K562 (cell line): ENCODE measurements at regions not wholly inside any gene's neighbourhood (a gene's known extent, or its start where the extent isn't known, plus 50 kb on each side); places are given as distances from the start of the nearest gene placed in this dataset.
A peak's percentile ranks its signal among the peaks of the same experiment; 100 is the strongest.

ENCODE experiments used
- CBFB ChIP-seq: sonication (generic); formaldehyde crosslinking; IDR thresholded peaks from 2 replicates; pipeline ENCODE4 v1.4.0; 2020; ENCODE audit warnings: mild to moderate bottlenecking, missing genetic modification reagents
- HIVEP1 ChIP-seq: fragments of 250-450 bp; sonication (Bioruptor Pico); IDR thresholded peaks from 2 replicates; pipeline ENCODE4 v1.4.0; 2020; ENCODE audit warnings: mild to moderate bottlenecking
- KAT2B ChIP-seq: IDR thresholded peaks from one replicate; pipeline ENCODE4 v1.6.1; 2012; ENCODE audit warnings: low read depth, mild to moderate bottlenecking, control low read depth, inconsistent platforms, low read length, moderate library complexity
- KLF6 ChIP-seq: fragments of 250-450 bp; sonication (Bioruptor Pico); IDR thresholded peaks from 2 replicates; pipeline ENCODE4 v1.4.0; 2020; ENCODE audit warnings: mild to moderate bottlenecking, moderate library complexity, borderline replicate concordance
- NCOR1 ChIP-seq: fragments of 450-650 bp; IDR thresholded peaks from 2 replicates; pipeline ENCODE4 v1.6.1; 2016; ENCODE audit warnings: mild to moderate bottlenecking, moderate library complexity
- NFATC3 ChIP-seq: fragments of 450-650 bp; IDR thresholded peaks from 2 replicates; pipeline ENCODE4 v1.6.1; 2017; ENCODE audit warnings: mild to moderate bottlenecking
- RBM39 ChIP-seq: fragments of 200-400 bp; formaldehyde crosslinking; optimal IDR thresholded peaks from 2 replicates; pipeline ENCODE3; 2018; ENCODE audit warnings: low read depth, low read length
- SLC30A9 ChIP-seq: fragments of 250-450 bp; sonication (Bioruptor Pico); IDR thresholded peaks from 2 replicates; pipeline ENCODE4 v1.8.0; 2022; ENCODE audit warnings: mild to moderate bottlenecking, moderate library complexity
- TBP ChIP-seq: optimal IDR thresholded peaks from 2 replicates; pipeline ENCODE3; 2011; ENCODE audit warnings: low read depth, low read length, improper control_type of control experiment
- TCF7 ChIP-seq: sonication (generic); IDR thresholded peaks from 2 replicates; pipeline ENCODE4 v1.6.1; 2016; ENCODE audit warnings: antibody characterized with exemption, borderline replicate concordance
- TOE1 ChIP-seq, 2 experiments: fragments of 450-650 bp in 1 of 2; sonication (generic) in 1 of 2; formaldehyde crosslinking in 1 of 2; IDR thresholded peaks; 2 replicates each; pipeline versions ENCODE4 v1.7.1 to v1.8.0; 2016 to 2022; ENCODE audit warnings: borderline replicate concordance in 2 of 2, mild to moderate bottlenecking in 2 of 2, antibody characterized with exemption in 1 of 2, inconsistent platforms in 1 of 2, low read depth in 1 of 2, missing genetic modification reagents in 1 of 2, moderate library complexity in 1 of 2
- XRCC5 ChIP-seq: fragments of 200-400 bp; formaldehyde crosslinking; IDR thresholded peaks from 2 replicates; pipeline ENCODE4 v1.6.1; 2017; ENCODE audit warnings: low read depth, mild to moderate bottlenecking, low read length
- ZBTB17 ChIP-seq: fragments of 450-650 bp; formaldehyde crosslinking; IDR thresholded peaks from 2 replicates; pipeline ENCODE4 v1.4.0; 2020; ENCODE audit warnings: mild to moderate bottlenecking
- ZFP1 ChIP-seq: fragments of 450-650 bp; formaldehyde crosslinking; IDR thresholded peaks from 2 replicates; pipeline ENCODE4 v1.4.0; 2020; ENCODE audit warnings: mild to moderate bottlenecking, mixed read lengths
- ZFX ChIP-seq: sonication (generic); formaldehyde crosslinking; IDR thresholded peaks from 2 replicates; pipeline ENCODE4 v1.8.0; 2022; ENCODE audit warnings: mild to moderate bottlenecking, missing genetic modification reagents, moderate library complexity
- ZNF584 ChIP-seq: fragments of 200-800 bp; sonication (Bioruptor generic); IDR thresholded peaks from 2 replicates; pipeline ENCODE4 v1.6.1; 2016; ENCODE audit warnings: low read depth, mild to moderate bottlenecking, missing genetic modification characterization, missing compliant biosample characterization
- TF ChIP-seq, protein P1 (sequence below), 2 experiments: fragments of 450-650 bp; IDR thresholded peaks; 2 replicates each; pipeline ENCODE4 v1.6.1; 2016
- TF ChIP-seq, protein P2 (sequence below): sonication (generic); formaldehyde crosslinking; IDR thresholded peaks from 2 replicates; pipeline ENCODE4 v1.8.0; 2022; ENCODE audit warnings: missing genetic modification reagents, mild to moderate bottlenecking, moderate library complexity, borderline replicate concordance
- TF ChIP-seq, protein P3 (sequence below): IDR thresholded peaks from 2 replicates; pipeline ENCODE4 v1.6.1; 2016; ENCODE audit warnings: missing genetic modification characterization, missing compliant biosample characterization
- TF ChIP-seq, protein P4 (sequence below): fragments of 450-650 bp; formaldehyde crosslinking; IDR thresholded peaks from 2 replicates; pipeline ENCODE4 v1.4.0; 2022; ENCODE audit warnings: mild to moderate bottlenecking, moderate library complexity
- TF ChIP-seq, protein P5 (sequence below): fragments of 450-650 bp; IDR thresholded peaks from 2 replicates; pipeline ENCODE4 v1.6.1; 2016; ENCODE audit warnings: borderline replicate concordance

DNA sequence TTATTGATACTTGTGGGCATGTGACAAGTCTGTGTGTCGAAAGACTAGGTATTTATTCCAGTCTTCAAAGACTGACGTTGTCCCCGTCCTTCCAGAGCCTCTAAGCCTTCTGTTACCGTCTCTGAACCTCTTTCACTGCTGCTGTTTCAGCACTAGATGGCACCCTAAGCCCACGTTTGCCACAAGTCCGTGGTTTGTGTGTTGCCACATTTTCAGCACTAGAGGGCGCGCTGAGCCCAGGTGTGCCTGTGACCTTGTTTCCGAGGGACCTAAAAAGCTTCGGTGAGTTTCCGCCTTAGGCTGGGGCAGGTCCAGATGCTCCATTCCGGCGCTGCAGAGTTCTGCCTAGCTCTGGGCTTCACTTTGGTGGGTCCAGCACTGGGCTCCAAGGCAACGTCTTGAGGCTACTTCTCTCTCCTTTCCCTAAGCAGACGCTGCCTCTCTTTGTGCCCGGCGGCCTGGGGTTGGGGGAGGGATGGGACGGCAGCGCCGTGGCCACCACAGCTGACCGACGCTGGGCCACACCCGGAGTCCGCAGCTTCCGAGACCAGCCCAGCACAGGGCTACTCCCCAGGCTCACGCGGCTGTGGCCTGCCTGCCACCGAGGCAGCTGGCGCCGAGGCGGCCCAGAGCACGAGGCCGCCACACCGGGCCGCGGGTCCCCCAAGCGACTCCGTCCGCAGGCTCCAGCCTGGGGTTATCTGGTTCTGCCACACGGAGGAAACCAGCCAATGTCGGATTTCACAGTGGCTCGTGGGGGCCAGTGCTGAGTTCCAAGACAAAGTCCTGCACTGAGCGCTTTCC is 520.2 kb downstream of the REEP3 start (continued):
- TF ChIP-seq, protein P1, sequence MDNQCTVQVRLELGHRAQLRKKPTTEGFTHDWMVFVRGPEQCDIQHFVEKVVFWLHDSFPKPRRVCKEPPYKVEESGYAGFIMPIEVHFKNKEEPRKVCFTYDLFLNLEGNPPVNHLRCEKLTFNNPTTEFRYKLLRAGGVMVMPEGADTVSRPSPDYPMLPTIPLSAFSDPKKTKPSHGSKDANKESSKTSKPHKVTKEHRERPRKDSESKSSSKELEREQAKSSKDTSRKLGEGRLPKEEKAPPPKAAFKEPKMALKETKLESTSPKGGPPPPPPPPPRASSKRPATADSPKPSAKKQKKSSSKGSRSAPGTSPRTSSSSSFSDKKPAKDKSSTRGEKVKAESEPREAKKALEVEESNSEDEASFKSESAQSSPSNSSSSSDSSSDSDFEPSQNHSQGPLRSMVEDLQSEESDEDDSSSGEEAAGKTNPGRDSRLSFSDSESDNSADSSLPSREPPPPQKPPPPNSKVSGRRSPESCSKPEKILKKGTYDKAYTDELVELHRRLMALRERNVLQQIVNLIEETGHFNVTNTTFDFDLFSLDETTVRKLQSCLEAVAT (IDR thresholded peaks at IDR 0.05): peak; percentile 52 to 91; a peak in 2 of 4 replicates
- TF ChIP-seq, protein P2, sequence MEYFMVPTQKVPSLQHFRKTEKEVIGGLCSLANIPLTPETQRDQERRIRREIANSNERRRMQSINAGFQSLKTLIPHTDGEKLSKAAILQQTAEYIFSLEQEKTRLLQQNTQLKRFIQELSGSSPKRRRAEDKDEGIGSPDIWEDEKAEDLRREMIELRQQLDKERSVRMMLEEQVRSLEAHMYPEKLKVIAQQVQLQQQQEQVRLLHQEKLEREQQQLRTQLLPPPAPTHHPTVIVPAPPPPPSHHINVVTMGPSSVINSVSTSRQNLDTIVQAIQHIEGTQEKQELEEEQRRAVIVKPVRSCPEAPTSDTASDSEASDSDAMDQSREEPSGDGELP (CRISPR knock-in tag): peak; percentile 66; the same call in 1 of the 2 replicates
- TF ChIP-seq HIVEP1: no peak
- TF ChIP-seq XRCC5: peak; percentile 92
- TF ChIP-seq KLF6 (CRISPR knock-in tag): no peak
- no peak for TF ChIP-seq ZFP1 (CRISPR knock-in tag)
- TF ChIP-seq, protein P3, sequence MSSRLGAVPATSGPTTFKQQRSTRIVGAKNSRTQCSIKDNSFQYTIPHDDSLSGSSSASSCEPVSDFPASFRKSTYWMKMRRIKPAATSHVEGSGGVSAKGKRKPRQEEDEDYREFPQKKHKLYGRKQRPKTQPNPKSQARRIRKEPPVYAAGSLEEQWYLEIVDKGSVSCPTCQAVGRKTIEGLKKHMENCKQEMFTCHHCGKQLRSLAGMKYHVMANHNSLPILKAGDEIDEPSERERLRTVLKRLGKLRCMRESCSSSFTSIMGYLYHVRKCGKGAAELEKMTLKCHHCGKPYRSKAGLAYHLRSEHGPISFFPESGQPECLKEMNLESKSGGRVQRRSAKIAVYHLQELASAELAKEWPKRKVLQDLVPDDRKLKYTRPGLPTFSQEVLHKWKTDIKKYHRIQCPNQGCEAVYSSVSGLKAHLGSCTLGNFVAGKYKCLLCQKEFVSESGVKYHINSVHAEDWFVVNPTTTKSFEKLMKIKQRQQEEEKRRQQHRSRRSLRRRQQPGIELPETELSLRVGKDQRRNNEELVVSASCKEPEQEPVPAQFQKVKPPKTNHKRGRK (tag): no peak
- TF ChIP-seq KAT2B: no peak
- TF ChIP-seq, protein P4, sequence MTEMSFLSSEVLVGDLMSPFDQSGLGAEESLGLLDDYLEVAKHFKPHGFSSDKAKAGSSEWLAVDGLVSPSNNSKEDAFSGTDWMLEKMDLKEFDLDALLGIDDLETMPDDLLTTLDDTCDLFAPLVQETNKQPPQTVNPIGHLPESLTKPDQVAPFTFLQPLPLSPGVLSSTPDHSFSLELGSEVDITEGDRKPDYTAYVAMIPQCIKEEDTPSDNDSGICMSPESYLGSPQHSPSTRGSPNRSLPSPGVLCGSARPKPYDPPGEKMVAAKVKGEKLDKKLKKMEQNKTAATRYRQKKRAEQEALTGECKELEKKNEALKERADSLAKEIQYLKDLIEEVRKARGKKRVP (CRISPR knock-in tag): 0 out of 2 replicates have a peak, but pooled peaks have one; percentile 17
- TF ChIP-seq TOE1 (IDR thresholded peaks at IDR 0.05; ENCODE audit: borderline replicate concordance): 0 out of 2 replicates have a peak, but pooled peaks have one; percentile 24
- no peak for TF ChIP-seq TOE1 (CRISPR knock-in tag; IDR thresholded peaks at IDR 0.05; ENCODE audit: borderline replicate concordance, low read depth)
- TF ChIP-seq ZNF584 (CRISPR knock-in tag): no peak
- peak; percentile 83 for TF ChIP-seq CBFB
- TF ChIP-seq NCOR1: 0 out of 2 replicates have a peak, but pooled peaks have one; percentile 13
- TF ChIP-seq NFATC3: no peak
- TF ChIP-seq ZFX (CRISPR knock-in tag): no peak
- no peak for TF ChIP-seq SLC30A9 (CRISPR knock-in tag)
- no peak for TF ChIP-seq ZBTB17 (CRISPR knock-in tag)
- TF ChIP-seq TBP: peak; percentile 32
- TF ChIP-seq, protein P5, sequence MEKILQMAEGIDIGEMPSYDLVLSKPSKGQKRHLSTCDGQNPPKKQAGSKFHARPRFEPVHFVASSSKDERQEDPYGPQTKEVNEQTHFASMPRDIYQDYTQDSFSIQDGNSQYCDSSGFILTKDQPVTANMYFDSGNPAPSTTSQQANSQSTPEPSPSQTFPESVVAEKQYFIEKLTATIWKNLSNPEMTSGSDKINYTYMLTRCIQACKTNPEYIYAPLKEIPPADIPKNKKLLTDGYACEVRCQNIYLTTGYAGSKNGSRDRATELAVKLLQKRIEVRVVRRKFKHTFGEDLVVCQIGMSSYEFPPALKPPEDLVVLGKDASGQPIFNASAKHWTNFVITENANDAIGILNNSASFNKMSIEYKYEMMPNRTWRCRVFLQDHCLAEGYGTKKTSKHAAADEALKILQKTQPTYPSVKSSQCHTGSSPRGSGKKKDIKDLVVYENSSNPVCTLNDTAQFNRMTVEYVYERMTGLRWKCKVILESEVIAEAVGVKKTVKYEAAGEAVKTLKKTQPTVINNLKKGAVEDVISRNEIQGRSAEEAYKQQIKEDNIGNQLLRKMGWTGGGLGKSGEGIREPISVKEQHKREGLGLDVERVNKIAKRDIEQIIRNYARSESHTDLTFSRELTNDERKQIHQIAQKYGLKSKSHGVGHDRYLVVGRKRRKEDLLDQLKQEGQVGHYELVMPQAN: no peak
- TF ChIP-seq RBM39: peak; percentile 50
- no peak for TF ChIP-seq TCF7
